Liver (tissue), 8 donors: ENCODE measurements at regions not wholly inside any gene's neighbourhood (a gene's known extent, or its start where the extent isn't known, plus 50 kb on each side); places are given as distances from the start of the nearest gene placed in this dataset.

Experiments used
- DNase-seq: peaks from one replicate; pipeline ENCODE4 v3.0.0-alpha.2; 2017; ENCODE audit warnings: low spot score
- H3K27ac ChIP-seq, 2 donors: one replicate each; pipeline ENCODE4 v1.7.0; 2013; ENCODE audit warnings: inconsistent platforms in 2 of 2, low read length in 2 of 2, control low read depth in 1 of 2, low read depth in 1 of 2, mild to moderate bottlenecking in 1 of 2
- H3K27me3 ChIP-seq, 4 donors: one replicate each; pipeline versions ENCODE4 v1.6.1 to v1.7.0; 2013; ENCODE audit warnings: low read length in 3 of 4, inconsistent platforms in 1 of 4, mild to moderate bottlenecking in 1 of 4, moderate library complexity in 1 of 4; ENCODE audit not compliant: control insufficient read depth in 4 of 4, insufficient read depth in 4 of 4
- H3K36me3 ChIP-seq, 4 donors: one replicate each; pipeline versions ENCODE4 v1.6.1 to v1.7.0; 2013; ENCODE audit warnings: low read length in 3 of 4, mild to moderate bottlenecking in 3 of 4, low read depth in 1 of 4, moderate library complexity in 1 of 4; ENCODE audit not compliant: control insufficient read depth in 4 of 4, insufficient read depth in 3 of 4
- H3K4me1 ChIP-seq, 4 donors: one replicate each; pipeline versions ENCODE4 v1.6.1 to v1.7.0; 2013; ENCODE audit warnings: low read length in 3 of 4, mild to moderate bottlenecking in 3 of 4, moderate library complexity in 1 of 4; ENCODE audit not compliant: control insufficient read depth in 4 of 4, insufficient read depth in 4 of 4
- H3K4me3 ChIP-seq, 3 donors: one replicate each; pipeline versions ENCODE4 v1.6.1 to v1.7.0; 2013; ENCODE audit warnings: low read length in 3 of 3, control low read depth in 1 of 3, low read depth in 1 of 3, mild to moderate bottlenecking in 1 of 3
- H3K9ac ChIP-seq, 2 donors: one replicate each; pipeline ENCODE4 v1.7.0; 2013; ENCODE audit warnings: low read length in 2 of 2, mild to moderate bottlenecking in 2 of 2, moderate library complexity in 2 of 2, control low read depth in 1 of 2, low read depth in 1 of 2
- H3K9me3 ChIP-seq, 4 donors: one replicate each; pipeline versions ENCODE4 v1.6.1 to v1.7.0; 2013; ENCODE audit warnings: low read length in 3 of 4; ENCODE audit not compliant: control insufficient read depth in 4 of 4
- CTCF ChIP-seq: fragments of 150-350 bp; IDR thresholded peaks from 2 replicates; pipeline ENCODE4 v1.5.1; 2017; ENCODE audit warnings: improper control_type of control experiment, low read depth, low read length; ENCODE audit not compliant: missing input control
- EGR1 ChIP-seq, 2 donors: IDR thresholded peaks; 2 replicates each; pipeline ENCODE4 v1.6.1; 2016 to 2018; ENCODE audit warnings: antibody characterized with exemption in 2 of 2, low read depth in 2 of 2
- FOXA2 ChIP-seq: IDR thresholded peaks from 2 replicates; pipeline ENCODE4 v1.6.1; 2016; ENCODE audit warnings: antibody characterized with exemption
- GABPA ChIP-seq, 2 donors: IDR thresholded peaks in 1 of 2; conservative IDR thresholded peaks in 1 of 2; 2 replicates each; pipeline ENCODE4 v1.6.1; 2016; ENCODE audit warnings: antibody characterized with exemption in 2 of 2, mild to moderate bottlenecking in 1 of 2, moderate library complexity in 1 of 2
- HNF4A ChIP-seq, 2 donors: conservative IDR thresholded peaks; 2 replicates each; pipeline ENCODE4 v1.6.1; 2016; ENCODE audit warnings: antibody characterized with exemption in 2 of 2, mild to moderate bottlenecking in 2 of 2
- HNF4G ChIP-seq: IDR thresholded peaks from 2 replicates; pipeline ENCODE4 v1.6.1; 2016; ENCODE audit warnings: antibody characterized with exemption
- JUND ChIP-seq, 2 donors: IDR thresholded peaks; 2 replicates each; pipeline ENCODE4 v1.6.1; 2016; ENCODE audit warnings: antibody characterized with exemption in 2 of 2
- NR2F2 ChIP-seq: IDR thresholded peaks from 2 replicates; pipeline ENCODE4 v1.6.1; 2016; ENCODE audit warnings: antibody characterized with exemption
- RAD21 ChIP-seq, 2 donors: IDR thresholded peaks; 2 replicates each; pipeline ENCODE4 v1.6.1; 2016; ENCODE audit warnings: antibody characterized with exemption in 2 of 2, mild to moderate bottlenecking in 2 of 2
- RXRA ChIP-seq, 2 donors: IDR thresholded peaks; 2 replicates each; pipeline ENCODE4 v1.6.1; 2017 to 2018; ENCODE audit warnings: antibody characterized with exemption in 2 of 2, mild to moderate bottlenecking in 1 of 2
- SP1 ChIP-seq: IDR thresholded peaks from 2 replicates; pipeline ENCODE4 v1.6.1; 2018; ENCODE audit warnings: antibody characterized with exemption, mild to moderate bottlenecking
- TAF1 ChIP-seq: conservative IDR thresholded peaks from 2 replicates; pipeline ENCODE4 v1.6.1; 2016; ENCODE audit warnings: antibody characterized with exemption, mild to moderate bottlenecking
- YY1 ChIP-seq: IDR thresholded peaks from 2 replicates; pipeline ENCODE4 v1.6.1; 2016; ENCODE audit warnings: antibody characterized with exemption, mild to moderate bottlenecking
- ZBTB33 ChIP-seq: IDR thresholded peaks from 2 replicates; pipeline ENCODE4 v1.6.1; 2016; ENCODE audit warnings: antibody characterized with exemption
- WGBS: extraction: QIAGEN DNeasy Blood & Tissue Kit; methylation state at CpG from one replicate; pipeline ENCODE4 v1.1.7; 2013; 5-methylcytosine and 5-hydroxymethylcytosine counted together
- TF ChIP-seq, protein P1 (sequence below): IDR thresholded peaks from 2 replicates; pipeline ENCODE4 v1.6.1; 2016; ENCODE audit warnings: antibody characterized with exemption
- TF ChIP-seq, protein P2 (sequence below): IDR thresholded peaks from 2 replicates; pipeline ENCODE4 v1.6.1; 2016; ENCODE audit warnings: antibody characterized with exemption
- donor health status: healthy.
- donor health status: healthy.
- donor health status: healthy.
- donor health status: healthy.
- donor health status: healthy.

DNA sequence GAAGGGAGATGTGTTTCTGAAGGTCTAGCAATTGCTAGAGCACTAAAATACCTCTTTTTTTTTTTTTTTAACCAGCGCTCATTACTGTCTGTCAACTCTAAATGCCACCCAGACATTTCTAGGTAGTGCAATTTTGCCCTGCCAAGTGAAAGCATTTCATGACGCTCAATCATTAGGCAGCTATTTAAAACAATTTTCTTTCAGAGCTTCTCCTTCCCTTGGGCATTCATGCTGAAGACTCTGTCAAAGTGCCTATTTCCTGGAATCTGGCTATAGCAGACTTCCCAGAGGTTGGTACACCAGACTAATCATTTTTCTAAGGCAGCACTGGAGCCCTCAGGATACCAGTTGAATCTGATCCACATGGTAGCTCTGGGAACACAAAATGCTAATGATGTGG is 97.0 kb upstream of the ANKRD55 start:
- 94% methylated on average over 2 of the region's 2 CpGs for WGBS

GRCh38 chr5:56329652-56330051 is 96.5 kb upstream of the ANKRD55 start:
- no peaks in the 10 kb centered on the region for H3K27me3 ChIP-seq
- H3K4me1 ChIP-seq = peaks cover 0 to 2% (median 0%) of the 10 kb centered on the region in 4 donors
- H3K9me3 ChIP-seq = no peaks in the 10 kb centered on the region
- WGBS = 88% methylated on average over 3 of the region's 3 CpGs
- no peak overlapping the region for H3K27ac ChIP-seq
- no peak for DNase-seq
- no peaks in the 10 kb centered on the region for H3K36me3 ChIP-seq
- no peak overlapping the region for H3K9ac ChIP-seq
- TF ChIP-seq, protein P1, sequence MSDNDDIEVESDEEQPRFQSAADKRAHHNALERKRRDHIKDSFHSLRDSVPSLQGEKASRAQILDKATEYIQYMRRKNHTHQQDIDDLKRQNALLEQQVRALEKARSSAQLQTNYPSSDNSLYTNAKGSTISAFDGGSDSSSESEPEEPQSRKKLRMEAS = no peak
- no peak overlapping the region for H3K4me3 ChIP-seq

More for the DNA sequence above, 97.0 kb upstream of the ANKRD55 start:
- Histone ChIP-seq H3K4me3 (no peak overlapping the region), H3K27ac (no peak overlapping the region), H3K9ac (no peak overlapping the region), H3K36me3 (no peaks in the 10 kb centered on the region), H3K9me3 (peaks cover 0 to 4% (median 0%) of the 10 kb centered on the region in 4 donors), H3K27me3 (no peaks in the 10 kb centered on the region), H3K4me1 (peaks cover 0 to 2% (median 0%) of the 10 kb centered on the region in 4 donors)
- no peak for DNase-seq
- TF ChIP-seq, protein P2, sequence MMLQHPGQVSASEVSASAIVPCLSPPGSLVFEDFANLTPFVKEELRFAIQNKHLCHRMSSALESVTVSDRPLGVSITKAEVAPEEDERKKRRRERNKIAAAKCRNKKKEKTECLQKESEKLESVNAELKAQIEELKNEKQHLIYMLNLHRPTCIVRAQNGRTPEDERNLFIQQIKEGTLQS = no peak
- TF ChIP-seq SP1 (no peak), HNF4A (conservative IDR thresholded peaks at IDR 0.05) (no peak), TAF1 (no peak), JUND (IDR thresholded peaks at IDR 0.05) (no peak), GABPA (IDR thresholded peaks at IDR 0.05 in 1 of 2, conservative IDR thresholded peaks at IDR 0.05 in 1 of 2) (no peak), EGR1 (IDR thresholded peaks at IDR 0.05; ENCODE audit: low read depth in 2 of 2) (no peak)
- TF ChIP-seq, protein P1 = no peak

- H3K36me3 ChIP-seq = no peaks in the 10 kb centered on the region
- H3K4me3 ChIP-seq = no peak overlapping the region
- 76% methylated on average over 3 of the region's 3 CpGs for WGBS
- peaks cover 0 to 2% (median 0%) of the 10 kb centered on the region in 4 donors for H3K4me1 ChIP-seq
- no peaks in the 10 kb centered on the region for H3K27me3 ChIP-seq
- H3K9me3 ChIP-seq = no peaks in the 10 kb centered on the region
- H3K9ac ChIP-seq = no peak overlapping the region
- TF ChIP-seq NR2F2 (no peak), RAD21 (IDR thresholded peaks at IDR 0.05) (no peak), FOXA2 (no peak), JUND (IDR thresholded peaks at IDR 0.05) (no peak)
- TF ChIP-seq, protein P2 = no peak
- H3K27ac ChIP-seq = no peak overlapping the region
- no peak for DNase-seq
These were observed 95.8 kb upstream of the ANKRD55 start for GRCh38 chr5:56328753-56329560.

DNA sequence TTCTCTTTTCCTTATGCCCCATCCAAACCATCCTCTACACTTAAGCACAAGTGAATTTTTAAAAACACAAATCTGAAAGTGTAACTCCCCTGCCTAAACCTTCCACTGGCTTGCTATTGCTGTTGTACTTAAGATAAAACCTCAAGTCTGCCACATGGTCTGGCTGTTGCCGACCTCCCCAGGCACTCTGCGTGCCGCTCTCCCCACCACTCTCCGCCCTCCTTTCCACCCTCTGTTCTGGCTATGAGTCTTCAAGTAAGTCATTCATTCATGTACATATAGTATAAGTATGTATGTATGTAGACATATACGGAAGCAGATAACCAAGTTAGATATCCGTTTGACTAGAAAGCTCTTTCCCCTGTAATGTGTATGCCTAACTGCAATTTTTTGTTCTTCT is 94.7 kb upstream of the ANKRD55 start:
- Histone ChIP-seq H3K4me3 (no peak overlapping the region), H3K9me3 (no peaks in the 10 kb centered on the region), H3K27ac (no peak overlapping the region), H3K36me3 (no peaks in the 10 kb centered on the region), H3K9ac (no peak overlapping the region), H3K27me3 (no peaks in the 10 kb centered on the region), H3K4me1 (peaks cover 0 to 2% (median 0%) of the 10 kb centered on the region in 4 donors)
- WGBS = 75% methylated on average over 6 of the region's 6 CpGs
- DNase-seq = no peak
- TF ChIP-seq CTCF (no peak), TAF1 (no peak), SP1 (no peak), RXRA (IDR thresholded peaks at IDR 0.05) (no peak), HNF4G (no peak), EGR1 (IDR thresholded peaks at IDR 0.05; ENCODE audit: low read depth in 2 of 2) (no peak), RAD21 (IDR thresholded peaks at IDR 0.05) (no peak), FOXA2 (no peak), HNF4A (conservative IDR thresholded peaks at IDR 0.05) (no peak), YY1 (no peak), ZBTB33 (no peak)
- TF ChIP-seq, protein P1 = no peak
- TF ChIP-seq, protein P2 = no peak
